ENCODE measurements at regions not wholly inside any gene's neighbourhood (a gene's known extent, or its start where the extent isn't known, plus 50 kb on each side); places are given as distances from the start of the nearest gene placed in this dataset.
"Not testable (repeated sequence)": the region's sequence is repeated elsewhere in the genome, so short reads cannot be mapped to it uniquely, and the experiment has no call there.

- DNase-seq = no peak
Measured at GRCh38 chr1:203401199-203401877, 50.4 kb upstream of the FMOD start.

- no peak for DNase-seq
Measured at GRCh38 chr1:203402152-203402551, 51.2 kb upstream of the FMOD start.

GRCh38 chr1:203402629-203403337 lies 51.9 kb upstream of the FMOD start:
- peak; percentile 9 for DNase-seq

- DNase-seq = no peak
Measured at GRCh38 chr1:203403586-203403985, 52.7 kb upstream of the FMOD start.

GRCh38 chr1:203404546-203404945 lies 53.6 kb upstream of the FMOD start:
- no peak for DNase-seq

- DNase-seq = no peak
Measured at GRCh38 chr1:203405703-203406438, 54.9 kb upstream of the FMOD start.

- DNase-seq = no peak
Measured at GRCh38 chr1:203406446-203407045, 55.6 kb upstream of the FMOD start.

- DNase-seq = no peak
Measured at GRCh38 chr1:203407296-203407695, 56.4 kb upstream of the FMOD start.

GRCh38 chr1:203408486-203409481 lies 57.9 kb upstream of the FMOD start:
- no peak for DNase-seq

- no peak for DNase-seq
Measured at GRCh38 chr1:203410182-203410900, 59.4 kb upstream of the FMOD start.

GRCh38 chr1:203411431-203411830 lies 60.5 kb upstream of the FMOD start:
- not testable (repeated sequence) for DNase-seq

- DNase-seq = no peak
Measured at GRCh38 chr1:203419558-203419957, 56.0 kb upstream of the PRELP start.

- DNase-seq = no peak
Measured at GRCh38 chr1:203420263-203420662, 55.3 kb upstream of the PRELP start.

- no peak for DNase-seq
Measured at GRCh38 chr1:203421246-203421645, 54.4 kb upstream of the PRELP start.

GRCh38 chr1:203422116-203422515 lies 53.5 kb upstream of the PRELP start:
- DNase-seq = no peak

- no peak for DNase-seq
Measured at GRCh38 chr1:203422656-203423055, 53.0 kb upstream of the PRELP start.

- DNase-seq = no peak
Measured at GRCh38 chr1:203424285-203424684, 51.3 kb upstream of the PRELP start.

GRCh38 chr1:203424861-203425662 lies 50.5 kb upstream of the PRELP start:
- no peak for DNase-seq

- no peak for DNase-seq
Measured at GRCh38 chr1:203425663-203425975, 50.0 kb upstream of the PRELP start.
